CD4-positive, CD25-positive, alpha-beta regulatory T cell (primary cell): ENCODE measurements at regions not wholly inside any gene's neighbourhood (a gene's known extent, or its start where the extent isn't known, plus 50 kb on each side); places are given as distances from the start of the nearest gene placed in this dataset.

Experiments
- ATAC-seq, 2 donors: fragments of 150-1000 bp; cut with Tn5 transposase; one replicate each; pipeline ENCODE4 v1.10.0; 2021; ENCODE audit warnings: low read depth in 2 of 2, moderate number of reproducible peaks in 2 of 2, moderate library complexity in 1 of 2
- DNase-seq, 3 donors: peaks; one replicate each; pipeline versions ENCODE4 v3.0.0 to v3.0.0-alpha.2; 2012 to 2022; ENCODE audit warnings: mixed read lengths in 1 of 3
- H3K27ac ChIP-seq: one replicate; pipeline ENCODE4 v1.7.0; 2013; ENCODE audit warnings: mild to moderate bottlenecking, low read length; ENCODE audit not compliant: insufficient read depth, poor library complexity, severe bottlenecking
- H3K27me3 ChIP-seq: one replicate; pipeline ENCODE4 v1.7.0; 2013; ENCODE audit warnings: low read length; ENCODE audit not compliant: control insufficient read depth, insufficient read depth
- H3K36me3 ChIP-seq: one replicate; pipeline ENCODE4 v1.7.0; 2013; ENCODE audit warnings: mild to moderate bottlenecking, low read length, moderate library complexity; ENCODE audit not compliant: control insufficient read depth, insufficient read depth
- H3K4me1 ChIP-seq: 2 replicates; pipeline ENCODE4 v1.7.0; 2013; ENCODE audit warnings: mild to moderate bottlenecking, low read length; ENCODE audit not compliant: insufficient read depth, control insufficient read depth, poor library complexity, severe bottlenecking
- H3K4me3 ChIP-seq: one replicate; pipeline ENCODE4 v1.7.0; 2013; ENCODE audit warnings: low read depth, mild to moderate bottlenecking, low read length, moderate library complexity
- H3K9me3 ChIP-seq, 2 experiments: 1 replicate in 1 of 2; 2 replicates in 1 of 2; pipeline ENCODE4 v1.7.0; 2013; ENCODE audit warnings: low read length in 2 of 2, mild to moderate bottlenecking in 1 of 2, moderate library complexity in 1 of 2; ENCODE audit not compliant: control insufficient read depth in 2 of 2
- H3K27ac Mint-ChIP-seq, 3 donors: one replicate each; pipeline ENCODE4 v1.8.0; 2020 to 2022; ENCODE audit warnings: mild to moderate bottlenecking in 3 of 3, mixed read lengths in 3 of 3, moderate library complexity in 2 of 3
- H3K27me3 Mint-ChIP-seq: one replicate; pipeline ENCODE4 v1.8.0; 2022; ENCODE audit warnings: mild to moderate bottlenecking, mixed read lengths
- H3K36me3 Mint-ChIP-seq: one replicate; pipeline ENCODE4 v1.8.0; 2020; ENCODE audit warnings: mixed read lengths
- H3K4me1 Mint-ChIP-seq, 4 donors: one replicate each; pipeline ENCODE4 v1.8.0; 2020 to 2022; ENCODE audit warnings: mixed read lengths in 4 of 4, mild to moderate bottlenecking in 1 of 4
- H3K4me3 Mint-ChIP-seq, 4 donors: one replicate each; pipeline ENCODE4 v1.8.0; 2020 to 2022; ENCODE audit warnings: mild to moderate bottlenecking in 4 of 4, mixed read lengths in 4 of 4, moderate library complexity in 3 of 4
- H3K9me3 Mint-ChIP-seq, 7 donors: one replicate each; pipeline ENCODE4 v1.8.0; 2020 to 2022; ENCODE audit warnings: mixed read lengths in 7 of 7, mild to moderate bottlenecking in 3 of 7, moderate library complexity in 2 of 7

GRCh38 chr3:95167748-95168147, 1104.9 kb downstream of the NSUN3 start:
- DNase-seq = no peak

GRCh38 chr3:95168526-95168925, 1105.7 kb downstream of the NSUN3 start:
- H3K9me3 Mint-ChIP-seq = peaks cover 3 to 18% (median 9%) of the 10 kb centered on the region in 7 donors
- H3K27ac ChIP-seq = no peak overlapping the region
- H3K27me3 ChIP-seq = no peaks in the 10 kb centered on the region
- no peaks in the 10 kb centered on the region for H3K36me3 Mint-ChIP-seq
- H3K4me3 ChIP-seq = no peak overlapping the region
- H3K4me1 Mint-ChIP-seq = no peaks in the 10 kb centered on the region
- DNase-seq (no peak), ATAC-seq (no peak)
- H3K36me3 ChIP-seq = no peaks in the 10 kb centered on the region
- H3K9me3 ChIP-seq = no peaks in the 10 kb centered on the region
- no peak overlapping the region for H3K4me3 Mint-ChIP-seq
- H3K27ac Mint-ChIP-seq = no peak overlapping the region
- no peaks in the 10 kb centered on the region for H3K4me1 ChIP-seq
- H3K27me3 Mint-ChIP-seq = no peaks in the 10 kb centered on the region

More at GRCh38 chr3:95167748-95168147, 1104.9 kb downstream of the NSUN3 start:
- Mint-ChIP-seq H3K4me1 (no peaks in the 10 kb centered on the region), H3K36me3 (no peaks in the 10 kb centered on the region), H3K4me3 (no peak overlapping the region), H3K27ac (no peak overlapping the region), H3K27me3 (no peaks in the 10 kb centered on the region), H3K9me3 (peaks cover 3 to 18% (median 9%) of the 10 kb centered on the region in 7 donors)
- Histone ChIP-seq H3K4me3 (no peak overlapping the region), H3K27me3 (no peaks in the 10 kb centered on the region), H3K27ac (no peak overlapping the region), H3K4me1 (no peaks in the 10 kb centered on the region), H3K9me3 (no peaks in the 10 kb centered on the region), H3K36me3 (no peaks in the 10 kb centered on the region)
- ATAC-seq = no peak

DNA sequence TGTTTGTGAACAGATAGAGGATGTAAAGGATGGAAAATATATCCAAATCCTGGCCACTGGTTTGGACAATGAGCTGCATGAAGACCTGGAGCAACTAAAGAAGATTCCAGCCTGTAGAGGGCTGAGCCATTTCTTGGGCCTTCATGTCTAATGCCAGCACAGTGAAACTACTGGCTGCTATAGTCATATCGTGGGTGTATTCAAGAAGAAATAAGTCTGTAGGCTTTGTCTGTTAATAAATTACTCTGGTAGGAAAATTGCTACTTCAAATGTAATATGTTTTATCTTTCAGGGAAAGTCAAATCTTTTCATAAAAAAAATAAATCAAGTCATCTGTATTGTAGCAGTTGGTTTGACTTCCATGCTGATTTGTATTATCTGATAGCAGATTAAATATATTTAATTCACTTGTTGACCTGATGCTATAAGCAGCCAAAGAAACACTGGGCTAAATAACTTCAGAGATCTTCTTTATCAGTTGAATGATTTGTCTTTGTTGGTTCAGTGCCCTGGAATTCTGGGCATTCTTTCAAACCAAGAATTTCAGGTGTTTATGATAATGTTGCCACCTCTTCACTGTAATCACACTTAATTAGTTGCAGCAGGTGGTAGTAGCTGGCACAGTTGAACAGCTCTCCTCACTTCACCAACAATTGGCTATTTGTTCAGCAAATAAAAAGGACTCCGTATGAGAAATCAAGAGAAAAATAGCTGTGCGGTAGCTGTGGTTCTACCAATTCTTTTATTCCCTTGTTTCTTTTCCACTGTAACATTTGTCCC, 1109.5 kb downstream of the NSUN3 start:
- peaks cover 0 to 6% of the 10 kb centered on the region in 2 experiments for H3K9me3 ChIP-seq
- no peaks in the 10 kb centered on the region for H3K4me1 ChIP-seq
- Mint-ChIP-seq H3K4me1 (no peaks in the 10 kb centered on the region), H3K27me3 (no peaks in the 10 kb centered on the region), H3K36me3 (no peaks in the 10 kb centered on the region), H3K27ac (no peak overlapping the region), H3K9me3 (peaks cover 3 to 18% (median 5%) of the 10 kb centered on the region in 7 donors), H3K4me3 (no peak overlapping the region)
- no peak overlapping the region for H3K27ac ChIP-seq
- ATAC-seq (no peak), DNase-seq (no peak)
- no peak overlapping the region for H3K4me3 ChIP-seq
- H3K36me3 ChIP-seq = no peaks in the 10 kb centered on the region
- no peaks in the 10 kb centered on the region for H3K27me3 ChIP-seq

- H3K9me3 ChIP-seq = peaks cover 0 to 6% of the 10 kb centered on the region in 2 experiments
- Mint-ChIP-seq H3K9me3 (peaks cover 0 to 19% (median 8%) of the 10 kb centered on the region in 7 donors), H3K27ac (no peak overlapping the region), H3K36me3 (no peaks in the 10 kb centered on the region), H3K4me1 (no peaks in the 10 kb centered on the region), H3K4me3 (no peak overlapping the region), H3K27me3 (no peaks in the 10 kb centered on the region)
- no peak overlapping the region for H3K4me3 ChIP-seq
- H3K36me3 ChIP-seq = no peaks in the 10 kb centered on the region
- ATAC-seq (no peak), DNase-seq (no peak)
- H3K27ac ChIP-seq = no peak overlapping the region
- H3K4me1 ChIP-seq = no peaks in the 10 kb centered on the region
- no peaks in the 10 kb centered on the region for H3K27me3 ChIP-seq
Observed at GRCh38 chr3:95177096-95177495, 1114.2 kb downstream of the NSUN3 start.

GRCh38 chr3:95184038-95184437, 1121.2 kb downstream of the NSUN3 start:
- no peak overlapping the region for H3K27ac ChIP-seq
- Mint-ChIP-seq H3K36me3 (no peaks in the 10 kb centered on the region), H3K4me3 (no peak overlapping the region), H3K9me3 (peaks cover 0 to 19% (median 6%) of the 10 kb centered on the region in 7 donors), H3K27me3 (no peaks in the 10 kb centered on the region), H3K4me1 (no peaks in the 10 kb centered on the region), H3K27ac (no peak overlapping the region)
- H3K4me3 ChIP-seq = no peak overlapping the region
- ATAC-seq (no peak), DNase-seq (no peak)
- H3K27me3 ChIP-seq = no peaks in the 10 kb centered on the region
- no peaks in the 10 kb centered on the region for H3K36me3 ChIP-seq
- H3K9me3 ChIP-seq = no peaks in the 10 kb centered on the region
- H3K4me1 ChIP-seq = no peaks in the 10 kb centered on the region

DNA sequence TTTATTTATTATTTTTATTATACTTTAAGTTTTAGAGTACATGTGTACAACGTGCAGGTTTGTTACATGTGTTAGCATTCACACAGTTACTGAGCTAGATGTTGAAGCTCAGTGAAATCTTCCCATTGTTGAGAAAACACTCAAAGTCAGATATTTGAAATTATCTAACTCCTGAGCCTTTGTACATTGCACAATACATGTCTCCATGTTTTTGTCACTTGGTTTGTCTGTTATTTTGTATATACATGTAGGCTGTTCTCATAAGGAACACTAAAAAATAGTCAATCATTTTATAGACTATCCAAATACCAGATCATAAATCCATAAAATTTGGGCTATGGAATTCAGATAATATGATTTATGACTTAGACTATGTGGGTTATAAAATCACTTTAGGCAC, 1126.5 kb downstream of the NSUN3 start:
- no peaks in the 10 kb centered on the region for H3K36me3 Mint-ChIP-seq
- no peak overlapping the region for H3K27ac Mint-ChIP-seq
- H3K4me3 ChIP-seq = no peak overlapping the region
- no peaks in the 10 kb centered on the region for H3K36me3 ChIP-seq
- H3K27me3 Mint-ChIP-seq = no peaks in the 10 kb centered on the region
- DNase-seq (no peak), ATAC-seq (no peak)
- no peaks in the 10 kb centered on the region for H3K27me3 ChIP-seq
- H3K27ac ChIP-seq = no peak overlapping the region
- H3K4me1 ChIP-seq = no peaks in the 10 kb centered on the region
- H3K4me3 Mint-ChIP-seq = no peak overlapping the region
- no peaks in the 10 kb centered on the region for H3K4me1 Mint-ChIP-seq
- no peaks in the 10 kb centered on the region for H3K9me3 ChIP-seq
- H3K9me3 Mint-ChIP-seq = peaks cover 0 to 4% (median 3%) of the 10 kb centered on the region in 7 donors

- no peaks in the 10 kb centered on the region for H3K36me3 ChIP-seq
- no peaks in the 10 kb centered on the region for H3K27me3 Mint-ChIP-seq
- no peaks in the 10 kb centered on the region for H3K36me3 Mint-ChIP-seq
- H3K4me1 ChIP-seq = no peaks in the 10 kb centered on the region
- ATAC-seq (no peak), DNase-seq (no peak)
- no peak overlapping the region for H3K27ac ChIP-seq
- no peak overlapping the region for H3K4me3 Mint-ChIP-seq
- no peaks in the 10 kb centered on the region for H3K9me3 ChIP-seq
- peaks cover 0 to 17% (median 3%) of the 10 kb centered on the region in 7 donors for H3K9me3 Mint-ChIP-seq
- no peaks in the 10 kb centered on the region for H3K27me3 ChIP-seq
- no peak overlapping the region for H3K4me3 ChIP-seq
- peaks cover 0 to 6% (median 0%) of the 10 kb centered on the region in 4 donors for H3K4me1 Mint-ChIP-seq
- no peak overlapping the region for H3K27ac Mint-ChIP-seq
Observed at GRCh38 chr3:95197661-95198060, 1134.8 kb downstream of the NSUN3 start.

- Mint-ChIP-seq H3K27ac (no peak overlapping the region), H3K4me1 (peaks cover 0 to 6% (median 0%) of the 10 kb centered on the region in 4 donors), H3K9me3 (peaks cover 2 to 28% (median 5%) of the 10 kb centered on the region in 7 donors), H3K4me3 (no peak overlapping the region), H3K36me3 (no peaks in the 10 kb centered on the region), H3K27me3 (no peaks in the 10 kb centered on the region)
- Histone ChIP-seq H3K9me3 (peaks cover 2 to 9% of the 10 kb centered on the region in 2 experiments), H3K4me1 (no peaks in the 10 kb centered on the region), H3K27ac (no peak overlapping the region), H3K27me3 (no peaks in the 10 kb centered on the region), H3K4me3 (no peak overlapping the region), H3K36me3 (no peaks in the 10 kb centered on the region)
- ATAC-seq = no peak
- DNase-seq = no peak
Observed at GRCh38 chr3:95200384-95200783, 1137.5 kb downstream of the NSUN3 start.
